GM12878 (cell line): ENCODE measurements at regions not wholly inside any gene's neighbourhood (a gene's known extent, or its start where the extent isn't known, plus 50 kb on each side); places are given as distances from the start of the nearest gene placed in this dataset.

ENCODE experiments used
- ATAC-seq: fragments of 200-7000 bp; cut with Tn5 transposase; 3 replicates; pipeline ENCODE4 v1.9.1; 2020; ENCODE audit warnings: mild to moderate bottlenecking, moderate library complexity
- BruUV-seq: library from RNA; stranded (reverse); fragments of 400-500 nt; replicated peaks from 2 replicates; lab custom pipeline; 2021; lab: Mats Ljungman, UMichigan
- CTCF ChIA-PET: fragments of 300-600 bp; sonication (Branson Sonifier 250); formaldehyde crosslinking; extraction: SDS; loops from one replicate; lab custom pipeline; 2021; ENCODE audit warnings: inconsistent platforms; lab: Yijun Ruan, JAX
- POLR2A ChIA-PET: fragments of 350-600 bp; formaldehyde crosslinking; extraction: SDS; loops from one replicate; lab custom pipeline; 2021; ENCODE audit warnings: inconsistent platforms; lab: Charles Lee
- RAD21 ChIA-PET: fragments of 300-600 bp; sonication (Branson Sonifier 250); formaldehyde crosslinking; loops from one replicate; lab custom pipeline; 2023; ENCODE audit warnings: antibody characterized with exemption; ENCODE audit not compliant: unreplicated experiment; lab: Charles Lee
- SMC1A ChIA-PET: fragments of 300-600 bp; sonication (Branson Sonifier 250); formaldehyde crosslinking; loops from one replicate; lab custom pipeline; 2023; ENCODE audit not compliant: unreplicated experiment, uncharacterized antibody; lab: Charles Lee
- DNase-seq: peaks from one replicate; pipeline ENCODE4 v3.0.0-alpha.2; 2011; ENCODE audit warnings: low read depth, low spot score
- FAIRE-seq: peaks from 3 replicates; lab custom pipeline; 2011; peaks lifted over from hg19 to GRCh38; lab: Jason Lieb, UNC
- H2AFZ ChIP-seq: 2 replicates; pipeline ENCODE4 v1.6.0; 2011; ENCODE audit warnings: low read depth, low read length, control low read depth; ENCODE audit not compliant: control insufficient read depth
- H3K27ac ChIP-seq: 2 replicates; pipeline ENCODE4 v1.5.1; 2011; ENCODE audit warnings: control low read depth; ENCODE audit not compliant: control insufficient read depth, insufficient read depth
- H3K27me3 ChIP-seq, 2 experiments: replicated peaks in 1 of 2; 2 replicates each; pipeline versions ENCODE4 v1.6.0 to v1.6.1; 2011; ENCODE audit warnings: low read length in 1 of 2; ENCODE audit not compliant: control insufficient read depth in 2 of 2, insufficient read depth in 2 of 2
- H3K36me3 ChIP-seq, 2 experiments: 2 replicates each; pipeline ENCODE4 v1.5.1; 2011; ENCODE audit warnings: low read length in 1 of 2; ENCODE audit not compliant: control insufficient read depth in 2 of 2, insufficient read depth in 2 of 2
- H3K4me1 ChIP-seq: 2 replicates; pipeline ENCODE4 v1.6.1; 2011; ENCODE audit warnings: mild to moderate bottlenecking, low read length, moderate library complexity, mixed read lengths; ENCODE audit not compliant: control insufficient read depth, insufficient read depth
- H3K4me2 ChIP-seq: 2 replicates; pipeline ENCODE4 v1.6.0; 2011; ENCODE audit warnings: control low read depth; ENCODE audit not compliant: control insufficient read depth, insufficient read depth
- H3K4me3 ChIP-seq: fragments of 200-600 bp; sonication (generic); 2 replicates; pipeline ENCODE4 v1.5.1; 2016
- H3K79me2 ChIP-seq: 2 replicates; pipeline ENCODE4 v1.6.0; 2011; ENCODE audit warnings: low read length; ENCODE audit not compliant: control insufficient read depth, insufficient read depth
- H3K9ac ChIP-seq: 2 replicates; pipeline ENCODE4 v1.8.0; 2011; ENCODE audit warnings: low read length, control low read depth, mixed read lengths; ENCODE audit not compliant: control insufficient read depth, insufficient read depth
- H3K9me3 ChIP-seq: replicated peaks from 3 replicates; pipeline ENCODE4 v1.5.1; 2011; ENCODE audit warnings: mild to moderate bottlenecking, low read length; ENCODE audit not compliant: control insufficient read depth, insufficient read depth
- H4K20me1 ChIP-seq: 2 replicates; pipeline ENCODE4 v1.6.0; 2011; ENCODE audit not compliant: control insufficient read depth, insufficient read depth
- CEBPB ChIP-seq, 2 experiments: fragments of 150-350 bp in 1 of 2; IDR thresholded peaks; 2 replicates each; pipeline ENCODE4 v1.6.1; 2012 to 2014; ENCODE audit warnings: low read depth in 2 of 2, low read length in 2 of 2, borderline replicate concordance in 1 of 2, inconsistent platforms in 1 of 2
- ETV6 ChIP-seq, 2 experiments: fragments of 450-650 bp in 1 of 2; IDR thresholded peaks in 1 of 2; conservative IDR thresholded peaks in 1 of 2; 2 replicates each; pipeline ENCODE4 v1.6.1; 2014; ENCODE audit warnings: antibody characterized with exemption in 1 of 2, borderline replicate concordance in 1 of 2, low read depth in 1 of 2, mild to moderate bottlenecking in 1 of 2, moderate library complexity in 1 of 2
- IRF4 ChIP-seq: IDR thresholded peaks from 2 replicates; pipeline ENCODE4 v1.6.1; 2011; ENCODE audit warnings: low read depth, low read length
- SRF ChIP-seq, 2 experiments: IDR thresholded peaks; 2 replicates each; pipeline ENCODE4 v1.6.1; 2011; ENCODE audit warnings: low read depth in 2 of 2, low read length in 2 of 2, mild to moderate bottlenecking in 1 of 2, moderate library complexity in 1 of 2
- WGBS: methylation state at CpG from one replicate; pipeline ENCODE4 v1.1.6; 2016; ENCODE audit warnings: low lambda C conversion rate; ENCODE audit not compliant: insufficient replicate concordance, insufficient coverage; ENCODE audit errors: missing lambda C conversion rate; 5-methylcytosine and 5-hydroxymethylcytosine counted together
- in situ Hi-C: fragments of 300-500 bp; cut with MboI; formaldehyde crosslinking; loops from 9 replicates; pipeline ENCODE4 v1.14.3; 2018; ENCODE audit warnings: mixed read lengths
- intact Hi-C: fragments of 100-400 bp; cut with micrococcal nuclease; formaldehyde crosslinking; loops from one replicate; pipeline ENCODE4 v1.14.2; 2022; ENCODE audit not compliant: unreplicated experiment

DNA sequence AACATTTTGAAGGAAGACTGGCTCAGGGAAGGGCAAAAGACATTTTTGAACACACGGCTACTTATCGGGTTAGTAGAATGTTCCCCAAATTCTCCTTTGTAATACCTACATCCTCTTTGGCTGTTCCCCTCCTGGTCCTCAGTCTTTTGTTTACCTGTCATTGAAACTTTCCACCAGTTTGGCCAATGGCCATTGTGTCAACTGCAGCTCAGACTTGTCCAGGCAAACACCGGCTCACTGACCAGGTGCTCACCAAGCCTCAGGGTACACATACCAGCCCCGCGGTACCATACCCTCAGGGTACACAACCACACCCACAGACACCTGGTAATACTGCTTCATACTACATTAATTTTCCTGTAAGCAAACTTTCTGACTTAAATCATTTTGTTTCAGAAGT is 84.8 kb upstream of the ZNF648 start:
- FAIRE-seq (no peak), DNase-seq (no peak), ATAC-seq (peak; percentile 37)
- ChIA-PET POLR2A (interaction anchor here (1.7 kb wide), 1 partner anchor 51 kb away, joined by 4 read pairs; no protein-coding TSS in a partner anchor), CTCF (interaction anchor here (0.6 to 14.5 kb wide), 17 partner anchors 10 to 760 kb away, joined by 3 to 418 read pairs (median 5); partner anchors contain the start of genes GLUL and TEDDM1), RAD21 (interaction anchor here (0.7 to 11.1 kb wide), 8 partner anchors 49 to 638 kb away, joined by 3 to 282 read pairs (median 3); partner anchors contain the start of gene GLUL), SMC1A (interaction anchor here (0.7 to 10.0 kb wide), 13 partner anchors 10 to 639 kb away, joined by 3 to 303 read pairs (median 5); partner anchors contain the start of genes GLUL and TEDDM1)
- no peaks in the 10 kb centered on the region for H3K36me3 ChIP-seq
- no peaks in the 10 kb centered on the region for H3K9me3 ChIP-seq
- H3K79me2 ChIP-seq, result no peaks in the 10 kb centered on the region
- no peak overlapping the region for H3K27ac ChIP-seq
- H3K4me1 ChIP-seq, result peaks cover 9% of the 10 kb centered on the region
- intact Hi-C loops, result no loop called here
- no peaks in the 10 kb centered on the region for H4K20me1 ChIP-seq
- no peak overlapping the region for H3K4me3 ChIP-seq
- H3K4me2 ChIP-seq, result no peak overlapping the region
- no peak for TF ChIP-seq CEBPB (IDR thresholded peaks at IDR 0.05; ENCODE audit: borderline replicate concordance in 1 of 2, low read depth in 2 of 2, low read length in 2 of 2)
- TF ChIP-seq SRF (IDR thresholded peaks at IDR 0.05; ENCODE audit: low read depth in 2 of 2, low read length in 2 of 2), result no peak
- BruUV-seq, result no TSS peak
- no peak overlapping the region for H3K9ac ChIP-seq
- H3K27me3 ChIP-seq, result no peaks in the 10 kb centered on the region
- 47% methylated on average over 5 of the region's 5 CpGs for WGBS
- no peak overlapping the region; the same call in 1 of the 2 replicates for H2AFZ ChIP-seq
- in situ Hi-C loops, result loop anchor here (10.0 kb wide), 1 partner anchor 639 kb away; the partner anchor contains the start of gene NPL

DNA sequence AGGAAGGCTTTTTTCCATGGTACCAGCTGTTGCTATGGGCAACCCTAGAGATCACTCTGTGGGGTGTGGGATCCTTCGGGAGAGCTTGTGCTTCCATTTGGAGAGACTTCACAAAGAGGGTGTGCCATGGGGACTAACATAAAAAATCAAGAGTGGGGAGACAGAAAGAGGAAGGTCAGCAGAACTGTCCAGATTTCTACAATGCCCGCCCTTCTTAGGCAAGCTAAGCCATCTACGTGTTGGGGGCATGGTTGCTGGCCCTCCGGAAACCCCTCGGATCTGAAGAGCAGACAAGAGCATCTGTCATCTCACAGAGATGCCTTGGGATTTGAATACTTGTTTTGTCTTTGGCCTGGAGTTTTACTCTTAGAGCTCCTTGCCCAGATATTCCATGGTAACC is 83.9 kb upstream of the ZNF648 start:
- Histone ChIP-seq H3K4me3 (no peak overlapping the region), H3K27me3 (no peaks in the 10 kb centered on the region), H3K4me1 (peaks cover 9% of the 10 kb centered on the region), H3K9ac (no peak overlapping the region), H3K36me3 (no peaks in the 10 kb centered on the region), H2AFZ (no peak overlapping the region), H3K4me2 (no peak overlapping the region), H4K20me1 (no peaks in the 10 kb centered on the region), H3K79me2 (no peaks in the 10 kb centered on the region), H3K27ac (no peak overlapping the region), H3K9me3 (no peaks in the 10 kb centered on the region)
- RAD21 ChIA-PET, result interaction anchor here (0.6 to 11.1 kb wide), 10 partner anchors 9 to 639 kb away, joined by 3 to 282 read pairs (median 4); partner anchors contain the start of gene GLUL
- no peak for FAIRE-seq
- BruUV-seq, result no TSS peak
- 73% methylated on average over 5 of the region's 5 CpGs for WGBS
- in situ Hi-C loops (loop anchor here (10.0 kb wide), 1 partner anchor 639 kb away; the partner anchor contains the start of gene NPL), intact Hi-C loops (loop anchor here (2.0 kb wide), 1 partner anchor 61 kb away; no protein-coding TSS in a partner anchor)
- CTCF ChIA-PET, result interaction anchor here (0.6 to 14.5 kb wide), 20 partner anchors 10 to 761 kb away, joined by 3 to 418 read pairs (median 6); partner anchors contain the start of genes GLUL and TEDDM1
- no peak for TF ChIP-seq ETV6 (conservative IDR thresholded peaks at IDR 0.05 in 1 of 2, IDR thresholded peaks at IDR 0.05 in 1 of 2; ENCODE audit: borderline replicate concordance in 1 of 2, low read depth in 1 of 2)
- TF ChIP-seq IRF4, result no peak
- SMC1A ChIA-PET, result interaction anchor here (0.7 to 10.0 kb wide), 17 partner anchors 9 to 1400 kb away, joined by 3 to 303 read pairs (median 4); partner anchors contain the start of genes GLUL and TEDDM1
- no peak for ATAC-seq
- DNase-seq, result no peak
- POLR2A ChIA-PET, result interaction anchor here (1.2 to 4.2 kb wide), 2 partner anchors 39 to 247 kb away, joined by 3 to 24 read pairs; partner anchors contain the start of gene GLUL
